KMS-11 (cell line): ENCODE measurements at regions not wholly inside any gene's neighbourhood (a gene's known extent, or its start where the extent isn't known, plus 50 kb on each side); places are given as distances from the start of the nearest gene placed in this dataset.

Source experiments
- H2AFZ ChIP-seq: fragments of 200-600 bp; sonication (generic); 2 replicates; pipeline ENCODE4 v1.6.1; 2016; ENCODE audit warnings: antibody characterized with exemption, mixed run types, low read depth
- H3K27ac ChIP-seq: fragments of 200-600 bp; sonication (generic); 2 replicates; pipeline ENCODE4 v1.6.1; 2016; ENCODE audit warnings: mild to moderate bottlenecking, mixed run types
- H3K27me3 ChIP-seq: fragments of 200-600 bp; sonication (generic); 2 replicates; pipeline ENCODE4 v1.6.1; 2017; ENCODE audit warnings: mild to moderate bottlenecking, low read depth, mixed run types, moderate library complexity; ENCODE audit not compliant: insufficient read depth
- H3K36me3 ChIP-seq: fragments of 200-600 bp; sonication (generic); 2 replicates; pipeline ENCODE4 v1.6.1; 2017; ENCODE audit warnings: mild to moderate bottlenecking, mixed run types; ENCODE audit not compliant: insufficient read depth
- H3K4me1 ChIP-seq: fragments of 200-600 bp; sonication (generic); 2 replicates; pipeline ENCODE4 v1.6.1; 2016; ENCODE audit warnings: mild to moderate bottlenecking, low read depth, mixed run types; ENCODE audit not compliant: poor library complexity, severe bottlenecking
- H3K4me2 ChIP-seq: fragments of 200-600 bp; sonication (generic); 2 replicates; pipeline ENCODE4 v1.7.0; 2016; ENCODE audit warnings: mild to moderate bottlenecking, mixed run types
- H3K4me3 ChIP-seq: fragments of 200-600 bp; sonication (generic); IDR thresholded peaks from 2 replicates; pipeline ENCODE4 v1.6.1; 2017; ENCODE audit warnings: low read depth, low read length, mixed read lengths; ENCODE audit not compliant: insufficient read depth
- H3K79me2 ChIP-seq: fragments of 200-600 bp; sonication (generic); 2 replicates; pipeline ENCODE4 v1.6.1; 2016; ENCODE audit warnings: low read depth, mixed run types; ENCODE audit not compliant: insufficient read depth
- H3K9ac ChIP-seq: fragments of 200-600 bp; sonication (generic); 2 replicates; pipeline ENCODE4 v1.6.1; 2016; ENCODE audit warnings: mild to moderate bottlenecking, mixed run types
- H4K20me1 ChIP-seq: fragments of 200-600 bp; sonication (generic); 2 replicates; pipeline ENCODE4 v1.6.1; 2016; ENCODE audit warnings: mild to moderate bottlenecking, mixed run types; ENCODE audit not compliant: insufficient read depth
- CTCF ChIP-seq: fragments of 200-600 bp; sonication (generic); conservative IDR thresholded peaks from 2 replicates; pipeline ENCODE4 v1.6.1; 2017; ENCODE audit warnings: low read depth, mild to moderate bottlenecking, antibody characterized with exemption, low read length, moderate library complexity, mixed read lengths

- Histone ChIP-seq H2AFZ (no peak overlapping the region), H3K79me2 (peaks cover 20% of the 10 kb centered on the region; the same call in 1 of the 2 replicates), H3K27me3 (no peaks in the 10 kb centered on the region), H4K20me1 (peaks cover 8% of the 10 kb centered on the region; the same call in 1 of the 2 replicates), H3K4me3 (no peak overlapping the region), H3K9ac (no peak overlapping the region), H3K4me1 (peaks cover 33% of the 10 kb centered on the region), H3K36me3 (peaks cover 4% of the 10 kb centered on the region; the same call in 1 of the 2 replicates), H3K4me2 (peak overlapping the region; percentile 35; the same call in 1 of the 2 replicates), H3K27ac (peak overlapping the region; percentile 8; the same call in 1 of the 2 replicates)
- no peak for TF ChIP-seq CTCF
Observed at GRCh38 chr7:66575398-66575797, 53.3 kb upstream of the KCTD7 start.

DNA sequence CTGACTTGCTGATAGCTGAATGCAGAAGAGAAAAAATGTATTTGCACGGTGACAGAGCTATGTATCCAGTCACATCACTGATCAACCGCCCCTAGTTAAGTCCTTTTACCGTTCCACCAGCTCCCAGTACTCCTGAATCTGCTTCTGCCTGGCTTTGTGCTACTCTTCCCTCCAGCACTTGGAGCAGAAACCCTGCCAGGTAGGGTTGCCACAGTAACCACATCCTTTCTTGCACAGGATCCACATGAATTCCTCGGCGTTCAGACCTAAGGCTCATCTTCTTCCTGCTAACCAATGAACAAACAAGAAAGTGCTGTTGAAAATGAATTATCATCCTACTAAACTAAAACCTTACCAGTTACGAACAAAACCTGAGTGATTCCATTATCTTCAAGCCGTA is 52.0 kb upstream of the KCTD7 start:
- Histone ChIP-seq H3K4me2 (no peak overlapping the region), H3K9ac (no peak overlapping the region), H3K27ac (no peak overlapping the region), H3K27me3 (no peaks in the 10 kb centered on the region), H3K4me1 (peaks cover 33% of the 10 kb centered on the region), H2AFZ (no peak overlapping the region), H3K79me2 (peaks cover 31% of the 10 kb centered on the region; the same call in 1 of the 2 replicates), H3K36me3 (peaks cover 4% of the 10 kb centered on the region; the same call in 1 of the 2 replicates), H3K4me3 (no peak overlapping the region), H4K20me1 (peaks cover 8% of the 10 kb centered on the region; the same call in 1 of the 2 replicates)
- no peak for TF ChIP-seq CTCF
